HEK293T (cell line): ENCODE measurements at regions not wholly inside any gene's neighbourhood (a gene's known extent, or its start where the extent isn't known, plus 50 kb on each side); places are given as distances from the start of the nearest gene placed in this dataset.
"Not testable (repeated sequence)": the region's sequence is repeated elsewhere in the genome, so short reads cannot be mapped to it uniquely, and the experiment has no call there.

Experiments used
- CTCF ChIA-PET: fragments of 350-600 bp; formaldehyde crosslinking; extraction: SDS; loops from one replicate; lab custom pipeline; 2021; ENCODE audit warnings: antibody characterized with exemption, inconsistent platforms; lab: Yijun Ruan, JAX
- POLR2A ChIA-PET: fragments of 350-600 bp; formaldehyde crosslinking; extraction: SDS; loops from one replicate; lab custom pipeline; 2020; ENCODE audit warnings: antibody characterized with exemption, inconsistent platforms; lab: Yijun Ruan, JAX
- DNase-seq: peaks from one replicate; pipeline ENCODE4 v3.0.0; 2012; ENCODE audit warnings: mixed read lengths; ENCODE audit errors: extremely low spot score
- ARNT ChIP-seq: fragments of 450-650 bp; IDR thresholded peaks from 2 replicates; pipeline ENCODE4 v1.6.1; 2017; ENCODE audit warnings: mild to moderate bottlenecking
- BHLHE40 ChIP-seq: fragments of 450-650 bp; IDR thresholded peaks from 2 replicates; pipeline ENCODE4 v1.6.1; 2016; ENCODE audit warnings: mild to moderate bottlenecking, moderate library complexity, borderline replicate concordance
- CTBP1 ChIP-seq: fragments of 450-650 bp; IDR thresholded peaks from 2 replicates; pipeline ENCODE4 v1.6.1; 2016; ENCODE audit warnings: borderline replicate concordance
- ELF4 ChIP-seq: fragments of 450-650 bp; IDR thresholded peaks from 2 replicates; pipeline ENCODE4 v1.6.1; 2017; ENCODE audit warnings: antibody characterized with exemption
- FOXA1 ChIP-seq: fragments of 450-650 bp; IDR thresholded peaks from 2 replicates; pipeline ENCODE4 v1.6.1; 2016; ENCODE audit warnings: mild to moderate bottlenecking
- FOXK2 ChIP-seq: fragments of 450-650 bp; IDR thresholded peaks from 2 replicates; pipeline ENCODE4 v1.6.1; 2016; ENCODE audit warnings: mild to moderate bottlenecking
- FOXM1 ChIP-seq: fragments of 450-650 bp; IDR thresholded peaks from 2 replicates; pipeline ENCODE4 v1.6.1; 2017; ENCODE audit warnings: mild to moderate bottlenecking, borderline replicate concordance
- HDGF ChIP-seq: fragments of 450-650 bp; IDR thresholded peaks from 2 replicates; pipeline ENCODE4 v1.6.1; 2017; ENCODE audit warnings: antibody characterized with exemption, borderline replicate concordance
- L3MBTL2 ChIP-seq: fragments of 450-650 bp; conservative IDR thresholded peaks from 2 replicates; pipeline ENCODE4 v1.6.1; 2016; ENCODE audit warnings: mild to moderate bottlenecking
- LEF1 ChIP-seq: fragments of 450-650 bp; IDR thresholded peaks from 2 replicates; pipeline ENCODE4 v1.6.1; 2017; ENCODE audit warnings: mild to moderate bottlenecking, borderline replicate concordance
- NFRKB ChIP-seq: fragments of 450-650 bp; IDR thresholded peaks from 2 replicates; pipeline ENCODE4 v1.6.1; 2016; ENCODE audit warnings: mild to moderate bottlenecking, moderate library complexity
- SP1 ChIP-seq: fragments of 450-650 bp; IDR thresholded peaks from 2 replicates; pipeline ENCODE4 v1.6.1; 2017
- SUZ12 ChIP-seq: fragments of 450-650 bp; IDR thresholded peaks from 2 replicates; pipeline ENCODE4 v1.6.1; 2016; ENCODE audit warnings: mild to moderate bottlenecking
- TARDBP ChIP-seq: fragments of 450-650 bp; IDR thresholded peaks from 2 replicates; pipeline ENCODE4 v1.6.1; 2016
- ZNF384 ChIP-seq: fragments of 450-650 bp; IDR thresholded peaks from 2 replicates; pipeline ENCODE4 v1.6.1; 2016
- TF ChIP-seq, protein P1 (sequence below): fragments of 450-650 bp; IDR thresholded peaks from 2 replicates; pipeline ENCODE4 v1.6.1; 2016

DNA sequence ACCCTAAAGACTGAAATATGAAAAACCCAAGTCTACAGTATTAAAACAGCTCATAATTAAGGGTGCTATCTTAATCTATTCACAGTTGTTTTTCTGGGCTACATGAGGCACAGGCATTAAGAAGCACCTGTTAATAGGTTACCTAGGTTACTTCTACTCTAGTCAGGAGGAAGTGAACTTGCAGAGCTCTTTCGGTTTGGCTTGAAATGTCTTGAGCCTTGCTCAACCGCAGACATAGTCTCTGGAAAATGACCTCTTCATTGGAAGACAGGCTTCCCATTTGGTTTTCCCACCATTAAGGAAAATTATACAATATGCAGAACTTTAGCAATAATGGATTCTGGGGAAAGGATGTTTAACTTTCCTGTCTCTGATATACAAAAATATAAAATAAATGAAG lies 142.3 kb upstream of the KCNJ3 start:
- no peak for DNase-seq
- TF ChIP-seq TARDBP (no peak), FOXM1 (no peak), ZNF384 (no peak), SUZ12 (no peak), CTBP1 (no peak), HDGF (no peak), LEF1 (no peak), BHLHE40 (no peak), FOXA1 (no peak), SP1 (no peak), L3MBTL2 (no peak), NFRKB (no peak)
- TF ChIP-seq, protein P1, sequence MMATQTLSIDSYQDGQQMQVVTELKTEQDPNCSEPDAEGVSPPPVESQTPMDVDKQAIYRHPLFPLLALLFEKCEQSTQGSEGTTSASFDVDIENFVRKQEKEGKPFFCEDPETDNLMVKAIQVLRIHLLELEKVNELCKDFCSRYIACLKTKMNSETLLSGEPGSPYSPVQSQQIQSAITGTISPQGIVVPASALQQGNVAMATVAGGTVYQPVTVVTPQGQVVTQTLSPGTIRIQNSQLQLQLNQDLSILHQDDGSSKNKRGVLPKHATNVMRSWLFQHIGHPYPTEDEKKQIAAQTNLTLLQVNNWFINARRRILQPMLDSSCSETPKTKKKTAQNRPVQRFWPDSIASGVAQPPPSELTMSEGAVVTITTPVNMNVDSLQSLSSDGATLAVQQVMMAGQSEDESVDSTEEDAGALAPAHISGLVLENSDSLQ = no peak
- POLR2A ChIA-PET = no interaction called here
- CTCF ChIA-PET = no interaction called here

DNA sequence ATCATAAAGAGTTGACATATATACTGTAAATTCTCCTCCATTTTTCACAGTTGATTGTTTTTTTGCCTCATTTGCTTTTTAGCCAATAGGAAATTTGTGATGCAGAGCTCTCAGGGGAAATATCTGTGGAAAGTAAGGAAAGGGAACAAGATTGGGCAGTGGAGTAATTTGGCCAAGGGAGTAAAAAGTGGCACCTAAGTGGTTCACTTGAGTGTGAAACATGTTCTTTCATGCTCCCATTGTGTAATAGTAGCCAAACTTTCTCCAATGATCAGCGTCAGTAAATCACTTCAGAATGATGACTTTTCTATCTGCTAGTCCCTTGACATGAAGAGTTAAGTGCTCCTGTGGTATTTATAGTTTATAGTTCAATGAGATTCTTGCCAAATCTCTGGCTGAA lies 141.9 kb upstream of the KCNJ3 start:
- POLR2A ChIA-PET = no interaction called here
- TF ChIP-seq, protein P1 = peak; percentile 26; the same call in 1 of the 2 replicates
- no peak for TF ChIP-seq ARNT
- CTCF ChIA-PET = no interaction called here
- no peak for DNase-seq

GRCh38 chr2:154557906-154558305 lies 140.6 kb upstream of the KCNJ3 start:
- ChIA-PET POLR2A (no interaction called here), CTCF (no interaction called here)
- DNase-seq = no peak
- TF ChIP-seq FOXA1 (no peak), HDGF (no peak), ZNF384 (no peak), FOXK2 (no peak), ARNT (no peak), LEF1 (no peak), BHLHE40 (no peak), CTBP1 (no peak)
- TF ChIP-seq, protein P1 = no peak

DNA sequence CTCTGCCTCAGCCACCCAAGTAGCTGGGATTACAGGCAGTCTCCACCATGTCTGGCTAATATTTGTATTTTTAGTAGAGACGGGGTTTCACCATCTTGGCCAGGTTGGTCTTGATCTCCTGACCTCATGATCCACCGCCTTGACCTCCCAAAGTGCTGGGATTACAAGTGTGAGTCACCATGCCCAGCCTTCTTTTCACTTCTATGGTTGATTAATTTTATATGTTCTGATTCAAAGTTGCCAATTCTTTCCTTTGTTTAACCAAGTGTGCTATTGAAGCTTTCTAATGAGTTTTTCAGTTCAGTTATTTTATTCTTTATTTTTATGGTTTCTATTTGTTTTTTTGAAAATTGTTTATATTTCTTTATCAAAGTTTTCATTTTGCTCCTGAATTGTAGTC lies 133.1 kb upstream of the KCNJ3 start:
- TF ChIP-seq SP1 = no peak
- no peak for TF ChIP-seq SUZ12
- no peak for TF ChIP-seq BHLHE40
- TF ChIP-seq LEF1 = no peak
- TF ChIP-seq TARDBP = no peak
- no peak for TF ChIP-seq ZNF384
- no peak for TF ChIP-seq ELF4
- TF ChIP-seq NFRKB = no peak
- no peak for TF ChIP-seq FOXK2
- TF ChIP-seq, protein P1 = no peak
- TF ChIP-seq FOXM1 = no peak
- no peak for TF ChIP-seq HDGF
- no peak for TF ChIP-seq L3MBTL2
- ChIA-PET CTCF (no interaction called here), POLR2A (no interaction called here)
- no peak for DNase-seq

GRCh38 chr2:154568413-154568812 lies 130.1 kb upstream of the KCNJ3 start:
- ChIA-PET CTCF (no interaction called here), POLR2A (interaction anchor here (0.6 kb wide), 1 partner anchor 1585 kb away, joined by 4 read pairs; no protein-coding TSS in a partner anchor)
- no peak for DNase-seq
- TF ChIP-seq SUZ12 = no peak
- TF ChIP-seq SP1 = no peak
- TF ChIP-seq FOXA1 = no peak
- no peak for TF ChIP-seq TARDBP
- no peak for TF ChIP-seq L3MBTL2
- no peak for TF ChIP-seq NFRKB
- no peak for TF ChIP-seq ELF4
- no peak for TF ChIP-seq CTBP1
- TF ChIP-seq FOXK2 = no peak
- no peak for TF ChIP-seq FOXM1
- no peak for TF ChIP-seq LEF1
- TF ChIP-seq, protein P1 = no peak
- TF ChIP-seq BHLHE40 = no peak
- TF ChIP-seq ARNT = no peak
- no peak for TF ChIP-seq HDGF

GRCh38 chr2:154570501-154570900 lies 128.0 kb upstream of the KCNJ3 start:
- TF ChIP-seq SP1 (no peak), ZNF384 (no peak), FOXM1 (no peak), ARNT (no peak), FOXK2 (no peak), L3MBTL2 (no peak)
- DNase-seq = no peak
- POLR2A ChIA-PET = no interaction called here
- CTCF ChIA-PET = no interaction called here

DNA sequence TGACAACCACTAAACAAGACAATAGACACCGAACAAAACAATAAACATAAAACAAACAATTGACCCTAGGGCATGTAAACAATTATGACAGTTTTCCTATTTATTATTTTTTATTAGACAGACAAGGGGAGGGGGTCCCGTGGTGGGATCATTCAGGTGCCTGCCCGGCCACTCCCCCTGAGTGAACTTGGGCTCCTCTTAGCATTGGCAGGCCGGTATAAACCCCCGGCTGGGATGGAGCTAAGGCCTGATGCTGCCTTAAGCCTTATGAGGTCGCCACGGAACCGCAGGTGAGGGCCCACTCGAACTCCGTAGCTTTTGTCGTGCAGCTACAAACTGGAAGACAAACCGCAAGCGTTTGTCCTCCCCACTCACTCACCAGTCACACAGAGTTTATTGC lies 121.8 kb upstream of the KCNJ3 start:
- CTCF ChIA-PET, POLR2A ChIA-PET, DNase-seq: not testable (repeated sequence)
